MCF 10A (cell line): ENCODE measurements at regions not wholly inside any gene's neighbourhood (a gene's known extent, or its start where the extent isn't known, plus 50 kb on each side); places are given as distances from the start of the nearest gene placed in this dataset.

ENCODE experiments used
- BruUV-seq: library from RNA; stranded (reverse); fragments of 400-500 nt; replicated peaks from 2 replicates; lab custom pipeline; 2021; lab: Mats Ljungman, UMichigan
- CTCF ChIA-PET: fragments of 300-600 bp; sonication (Branson Sonifier 250); formaldehyde crosslinking; extraction: SDS; loops from one replicate; lab custom pipeline; 2021; ENCODE audit warnings: antibody characterized with exemption, inconsistent platforms; lab: Yijun Ruan, JAX
- POLR2A ChIA-PET: fragments of 300-600, 350-650 bp; sonication (Branson Sonifier 250); formaldehyde crosslinking; extraction: SDS; loops from one replicate; lab custom pipeline; 2020; ENCODE audit warnings: antibody characterized with exemption, inconsistent platforms; lab: Yijun Ruan, JAX
- DNase-seq: peaks from one replicate; pipeline ENCODE4 v3.0.0-alpha.2; 2018; ENCODE audit not compliant: unreplicated experiment
- H3K27ac Mint-ChIP-seq: one replicate; pipeline ENCODE4 v1.8.0; 2022; ENCODE audit warnings: mild to moderate bottlenecking, low read depth, mixed read lengths; ENCODE audit not compliant: unreplicated experiment
- H3K27me3 Mint-ChIP-seq: one replicate; pipeline ENCODE4 v1.8.0; 2022; ENCODE audit warnings: mixed read lengths; ENCODE audit not compliant: insufficient read depth, unreplicated experiment
- H3K36me3 Mint-ChIP-seq: one replicate; pipeline ENCODE4 v1.8.0; 2022; ENCODE audit warnings: mild to moderate bottlenecking, moderate library complexity, mixed read lengths; ENCODE audit not compliant: insufficient read depth, unreplicated experiment
- H3K4me1 Mint-ChIP-seq: one replicate; pipeline ENCODE4 v1.8.0; 2022; ENCODE audit warnings: mixed read lengths; ENCODE audit not compliant: insufficient read depth, unreplicated experiment
- H3K4me3 Mint-ChIP-seq: one replicate; pipeline ENCODE4 v1.8.0; 2022; ENCODE audit warnings: mild to moderate bottlenecking, moderate library complexity, mixed read lengths; ENCODE audit not compliant: unreplicated experiment
- H3K9me3 Mint-ChIP-seq: one replicate; pipeline ENCODE4 v1.8.0; 2022; ENCODE audit warnings: mixed read lengths; ENCODE audit not compliant: unreplicated experiment
- CTCF ChIP-seq: fragments of 200-600 bp; IDR thresholded peaks from one replicate; pipeline ENCODE4 v1.8.0; 2022; ENCODE audit warnings: antibody characterized with exemption, mild to moderate bottlenecking; ENCODE audit not compliant: unreplicated experiment
- intact Hi-C: fragments of 100-400 bp; cut with micrococcal nuclease; formaldehyde crosslinking; loops from 2 replicates; pipeline ENCODE4 v1.14.1; 2022

GRCh38 chr1:201762381-201762780 is 66.6 kb upstream of the IPO9 start:
- peaks cover 37% of the 10 kb centered on the region for H3K4me1 Mint-ChIP-seq
- H3K36me3 Mint-ChIP-seq = peaks cover 14% of the 10 kb centered on the region
- H3K4me3 Mint-ChIP-seq = no peak overlapping the region
- peak overlapping the region; percentile 73 for H3K27ac Mint-ChIP-seq
- DNase-seq = no peak
- H3K27me3 Mint-ChIP-seq = no peaks in the 10 kb centered on the region
- ChIA-PET POLR2A (interaction anchor here (0.5 kb wide), 1 partner anchor 45 kb away, joined by 3 read pairs; no protein-coding TSS in a partner anchor), CTCF (interaction anchor here (0.6 to 43.4 kb wide), 5 partner anchors 20 to 48 kb away, joined by 3 to 1744 read pairs (median 3); no protein-coding TSS in a partner anchor)
- no peaks in the 10 kb centered on the region for H3K9me3 Mint-ChIP-seq
- intact Hi-C loops = no loop called here
- no peak for TF ChIP-seq CTCF
- BruUV-seq = no TSS peak

- POLR2A ChIA-PET = interaction anchor here (0.6 to 1.5 kb wide), 9 partner anchors 8 to 256 kb away, joined by 3 to 6 read pairs (median 4); no protein-coding TSS in a partner anchor
- BruUV-seq = no TSS peak
These were observed 65.4 kb upstream of the IPO9 start for GRCh38 chr1:201763455-201764140.

GRCh38 chr1:201764166-201764565 is 64.8 kb upstream of the IPO9 start:
- intact Hi-C loops = no loop called here
- Mint-ChIP-seq H3K27me3 (no peaks in the 10 kb centered on the region), H3K4me1 (peaks cover 36% of the 10 kb centered on the region), H3K36me3 (peaks cover 14% of the 10 kb centered on the region), H3K9me3 (no peaks in the 10 kb centered on the region), H3K27ac (no peak overlapping the region), H3K4me3 (no peak overlapping the region)
- no peak for TF ChIP-seq CTCF
- CTCF ChIA-PET = interaction anchor here (0.5 to 43.4 kb wide), 8 partner anchors 11 to 233 kb away, joined by 3 to 1744 read pairs (median 3); no protein-coding TSS in a partner anchor
- POLR2A ChIA-PET = interaction anchor here (0.6 to 1.5 kb wide), 8 partner anchors 9 to 257 kb away, joined by 3 to 6 read pairs (median 4); no protein-coding TSS in a partner anchor
- no peak for DNase-seq
- no TSS peak for BruUV-seq

More at GRCh38 chr1:201763455-201764140, 65.4 kb upstream of the IPO9 start:
- H3K9me3 Mint-ChIP-seq = no peaks in the 10 kb centered on the region
- no peak for TF ChIP-seq CTCF
- CTCF ChIA-PET = interaction anchor here (0.6 to 43.4 kb wide), 10 partner anchors 11 to 233 kb away, joined by 3 to 1744 read pairs (median 4); no protein-coding TSS in a partner anchor
- no peak for DNase-seq
- peaks cover 14% of the 10 kb centered on the region for H3K36me3 Mint-ChIP-seq
- H3K27me3 Mint-ChIP-seq = no peaks in the 10 kb centered on the region
- intact Hi-C loops = no loop called here
- H3K4me3 Mint-ChIP-seq = no peak overlapping the region
- peaks cover 36% of the 10 kb centered on the region for H3K4me1 Mint-ChIP-seq
- no peak overlapping the region for H3K27ac Mint-ChIP-seq

- intact Hi-C loops = no loop called here
- no TSS peak for BruUV-seq
- no peak overlapping the region for H3K4me3 Mint-ChIP-seq
- peaks cover 41% of the 10 kb centered on the region for H3K4me1 Mint-ChIP-seq
- no peak overlapping the region for H3K27ac Mint-ChIP-seq
- no peaks in the 10 kb centered on the region for H3K27me3 Mint-ChIP-seq
- CTCF ChIA-PET = interaction anchor here (0.5 to 43.4 kb wide), 9 partner anchors 10 to 234 kb away, joined by 3 to 1744 read pairs (median 3); no protein-coding TSS in a partner anchor
- TF ChIP-seq CTCF = no peak
- H3K36me3 Mint-ChIP-seq = peaks cover 14% of the 10 kb centered on the region
- no peak for DNase-seq
- no peaks in the 10 kb centered on the region for H3K9me3 Mint-ChIP-seq
- POLR2A ChIA-PET = interaction anchor here (0.6 to 2.2 kb wide), 7 partner anchors 9 to 257 kb away, joined by 3 to 10 read pairs (median 4); no protein-coding TSS in a partner anchor
These were observed 64.4 kb upstream of the IPO9 start for GRCh38 chr1:201764579-201764978.
